ENCODE measurements at regions not wholly inside any gene's neighbourhood (a gene's known extent, or its start where the extent isn't known, plus 50 kb on each side); places are given as distances from the start of the nearest gene placed in this dataset.
"Not testable (repeated sequence)": the region's sequence is repeated elsewhere in the genome, so short reads cannot be mapped to it uniquely, and the experiment has no call there.

- no peak for DNase-seq (ENCODE audit: low read depth)
- no peak overlapping the region for H3K4me3 ChIP-seq (ENCODE audit: low read depth, low read length)
- no peak for TF ChIP-seq CTCF (IDR thresholded peaks at IDR 0.05; ENCODE audit: insufficient read depth, low read length)
Measured at GRCh38 chr7:17108049-17108584, 190.3 kb upstream of the AHR start.

GRCh38 chr7:17109020-17109419 is 189.4 kb upstream of the AHR start:
- H3K4me3 ChIP-seq (ENCODE audit: low read depth, low read length) = no peak overlapping the region

GRCh38 chr7:17113770-17114169 is 184.7 kb upstream of the AHR start:
- not testable (repeated sequence) for H3K4me3 ChIP-seq (ENCODE audit: low read depth, low read length); DNase-seq (ENCODE audit: low read depth)

More at GRCh38 chr7:17109020-17109419, 189.4 kb upstream of the AHR start:
- DNase-seq (ENCODE audit: low read depth) = peak; percentile 81
- TF ChIP-seq CTCF (IDR thresholded peaks at IDR 0.05; ENCODE audit: insufficient read depth, low read length) = no peak

- DNase-seq (ENCODE audit: low read depth) = no peak
- H3K4me3 ChIP-seq (ENCODE audit: low read depth, low read length) = no peak overlapping the region
- no peak for TF ChIP-seq CTCF (IDR thresholded peaks at IDR 0.05; ENCODE audit: insufficient read depth, low read length)
Measured at GRCh38 chr7:17118412-17118811, 180.0 kb upstream of the AHR start.

- TF ChIP-seq CTCF (IDR thresholded peaks at IDR 0.05; ENCODE audit: insufficient read depth, low read length) = no peak
- no peak for DNase-seq (ENCODE audit: low read depth)
- no peak overlapping the region for H3K4me3 ChIP-seq (ENCODE audit: low read depth, low read length)
Measured at GRCh38 chr7:17120756-17121155, 177.7 kb upstream of the AHR start.

- no peak for TF ChIP-seq CTCF (IDR thresholded peaks at IDR 0.05; ENCODE audit: insufficient read depth, low read length)
- no peak for DNase-seq (ENCODE audit: low read depth)
- no peak overlapping the region for H3K4me3 ChIP-seq (ENCODE audit: low read depth, low read length)
Measured at GRCh38 chr7:17121671-17122070, 176.8 kb upstream of the AHR start.

GRCh38 chr7:17123020-17123419 is 175.4 kb upstream of the AHR start:
- peak; percentile 85 for DNase-seq (ENCODE audit: low read depth)
- H3K4me3 ChIP-seq (ENCODE audit: low read depth, low read length) = no peak overlapping the region
- TF ChIP-seq CTCF (IDR thresholded peaks at IDR 0.05; ENCODE audit: insufficient read depth, low read length) = no peak
